Type B pancreatic cell (in vitro differentiated cells): ENCODE measurements at regions not wholly inside any gene's neighbourhood (a gene's known extent, or its start where the extent isn't known, plus 50 kb on each side); places are given as distances from the start of the nearest gene placed in this dataset.

Experiments used
- DNase-seq: peaks from one replicate; pipeline ENCODE4 v3.0.0; 2021; ENCODE audit warnings: mixed read lengths; ENCODE audit not compliant: unreplicated experiment; ENCODE audit errors: extremely low spot score
- H3K27ac Mint-ChIP-seq: 2 replicates; pipeline ENCODE4 v1.8.0; 2021; ENCODE audit warnings: mild to moderate bottlenecking, mixed read lengths
- H3K27me3 Mint-ChIP-seq: 2 replicates; pipeline ENCODE4 v1.8.0; 2021; ENCODE audit warnings: mixed read lengths
- H3K36me3 Mint-ChIP-seq: 2 replicates; pipeline ENCODE4 v1.8.0; 2021; ENCODE audit warnings: mixed read lengths
- H3K4me1 Mint-ChIP-seq: one replicate; pipeline ENCODE4 v1.8.0; 2021; ENCODE audit warnings: mixed read lengths; ENCODE audit not compliant: unreplicated experiment
- H3K4me3 Mint-ChIP-seq: 2 replicates; pipeline ENCODE4 v1.8.0; 2021; ENCODE audit warnings: mild to moderate bottlenecking, mixed read lengths
- H3K9me3 Mint-ChIP-seq: 2 replicates; pipeline ENCODE4 v1.8.0; 2021; ENCODE audit warnings: mixed read lengths
- TF ChIP-seq, protein P1 (sequence below): fragments of 200-600 bp; sonication (generic); conservative IDR thresholded peaks from 2 replicates; pipeline ENCODE4 v1.5.0; 2021; ENCODE audit warnings: antibody characterized with exemption, mild to moderate bottlenecking

- no peaks in the 10 kb centered on the region for H3K27me3 Mint-ChIP-seq
- H3K36me3 Mint-ChIP-seq, result no peaks in the 10 kb centered on the region
- DNase-seq, result no peak
- H3K9me3 Mint-ChIP-seq, result peaks cover 10% of the 10 kb centered on the region
- no peak overlapping the region for H3K4me3 Mint-ChIP-seq
- TF ChIP-seq, protein P1, sequence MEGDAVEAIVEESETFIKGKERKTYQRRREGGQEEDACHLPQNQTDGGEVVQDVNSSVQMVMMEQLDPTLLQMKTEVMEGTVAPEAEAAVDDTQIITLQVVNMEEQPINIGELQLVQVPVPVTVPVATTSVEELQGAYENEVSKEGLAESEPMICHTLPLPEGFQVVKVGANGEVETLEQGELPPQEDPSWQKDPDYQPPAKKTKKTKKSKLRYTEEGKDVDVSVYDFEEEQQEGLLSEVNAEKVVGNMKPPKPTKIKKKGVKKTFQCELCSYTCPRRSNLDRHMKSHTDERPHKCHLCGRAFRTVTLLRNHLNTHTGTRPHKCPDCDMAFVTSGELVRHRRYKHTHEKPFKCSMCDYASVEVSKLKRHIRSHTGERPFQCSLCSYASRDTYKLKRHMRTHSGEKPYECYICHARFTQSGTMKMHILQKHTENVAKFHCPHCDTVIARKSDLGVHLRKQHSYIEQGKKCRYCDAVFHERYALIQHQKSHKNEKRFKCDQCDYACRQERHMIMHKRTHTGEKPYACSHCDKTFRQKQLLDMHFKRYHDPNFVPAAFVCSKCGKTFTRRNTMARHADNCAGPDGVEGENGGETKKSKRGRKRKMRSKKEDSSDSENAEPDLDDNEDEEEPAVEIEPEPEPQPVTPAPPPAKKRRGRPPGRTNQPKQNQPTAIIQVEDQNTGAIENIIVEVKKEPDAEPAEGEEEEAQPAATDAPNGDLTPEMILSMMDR, result peak; percentile 54
- peaks cover 6% of the 10 kb centered on the region for H3K4me1 Mint-ChIP-seq
- peak overlapping the region; percentile 23 for H3K27ac Mint-ChIP-seq
Measured at GRCh38 chr9:108671176-108671575, 184.6 kb downstream of the ACTL7B start.

DNA sequence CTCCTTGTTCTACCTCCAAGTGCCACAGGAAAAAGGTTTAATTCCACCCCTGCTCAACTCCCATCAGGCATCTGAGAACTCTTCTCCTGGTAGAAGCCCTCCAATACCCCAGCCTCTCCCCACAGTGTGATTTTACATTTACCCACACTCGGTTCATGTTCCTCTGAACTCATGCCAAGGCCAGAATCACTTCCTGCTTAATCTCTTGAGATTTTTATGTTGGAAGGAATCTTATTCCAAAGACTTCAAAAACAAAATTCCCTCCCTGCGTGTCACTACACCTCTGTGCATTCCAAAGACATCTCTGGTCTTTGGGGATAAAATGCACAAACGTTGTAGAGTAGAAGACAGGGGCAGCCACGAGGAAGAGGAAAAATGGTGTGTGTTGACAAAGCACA is 186.8 kb downstream of the ACTL7B start:
- DNase-seq, result no peak
- peaks cover 6% of the 10 kb centered on the region for H3K4me1 Mint-ChIP-seq
- no peaks in the 10 kb centered on the region for H3K36me3 Mint-ChIP-seq
- peaks cover 10% of the 10 kb centered on the region for H3K9me3 Mint-ChIP-seq
- TF ChIP-seq, protein P1, result no peak
- H3K27me3 Mint-ChIP-seq, result peaks cover 3% of the 10 kb centered on the region
- H3K27ac Mint-ChIP-seq, result no peak overlapping the region
- H3K4me3 Mint-ChIP-seq, result no peak overlapping the region

GRCh38 chr9:108668191-108668937 is 187.4 kb downstream of the ACTL7B start:
- H3K4me1 Mint-ChIP-seq, result peaks cover 5% of the 10 kb centered on the region
- no peak overlapping the region for H3K27ac Mint-ChIP-seq
- H3K9me3 Mint-ChIP-seq, result peaks cover 7% of the 10 kb centered on the region
- TF ChIP-seq, protein P1, result no peak
- peaks cover 3% of the 10 kb centered on the region for H3K27me3 Mint-ChIP-seq
- no peak overlapping the region for H3K4me3 Mint-ChIP-seq
- no peaks in the 10 kb centered on the region for H3K36me3 Mint-ChIP-seq
- no peak for DNase-seq

GRCh38 chr9:108666240-108666784 is 189.5 kb downstream of the ACTL7B start:
- H3K4me3 Mint-ChIP-seq, result no peak overlapping the region
- TF ChIP-seq, protein P1, result no peak
- H3K9me3 Mint-ChIP-seq, result peaks cover 5% of the 10 kb centered on the region
- peaks cover 4% of the 10 kb centered on the region for H3K4me1 Mint-ChIP-seq
- no peak for DNase-seq
- peaks cover 3% of the 10 kb centered on the region for H3K27me3 Mint-ChIP-seq
- no peaks in the 10 kb centered on the region for H3K36me3 Mint-ChIP-seq
- no peak overlapping the region for H3K27ac Mint-ChIP-seq

GRCh38 chr9:108665521-108666239 is 190.1 kb downstream of the ACTL7B start:
- Mint-ChIP-seq H3K36me3 (no peaks in the 10 kb centered on the region), H3K4me1 (peaks cover 4% of the 10 kb centered on the region), H3K27ac (no peak overlapping the region), H3K4me3 (no peak overlapping the region), H3K27me3 (peaks cover 3% of the 10 kb centered on the region), H3K9me3 (peaks cover 5% of the 10 kb centered on the region)
- no peak for DNase-seq
- TF ChIP-seq, protein P1, result no peak
